Activated CD4-positive, alpha-beta T cell treated with anti-CD3 and anti-CD28 coated beads, Interleukin-2, Interleukin-4, amounts not matched to agents 100 ng/mL and 50 ng/mL, durations not matched to agents 16 hours and 8 hours (primary cell): ENCODE measurements at regions not wholly inside any gene's neighbourhood (a gene's known extent, or its start where the extent isn't known, plus 50 kb on each side); places are given as distances from the start of the nearest gene placed in this dataset.
"Not testable (repeated sequence)": the region's sequence is repeated elsewhere in the genome, so short reads cannot be mapped to it uniquely, and the experiment has no call there.

ENCODE experiments used
- DNase-seq: peaks from one replicate; pipeline ENCODE4 v3.0.0-alpha.2; 2020; ENCODE audit warnings: low spot score

DNA sequence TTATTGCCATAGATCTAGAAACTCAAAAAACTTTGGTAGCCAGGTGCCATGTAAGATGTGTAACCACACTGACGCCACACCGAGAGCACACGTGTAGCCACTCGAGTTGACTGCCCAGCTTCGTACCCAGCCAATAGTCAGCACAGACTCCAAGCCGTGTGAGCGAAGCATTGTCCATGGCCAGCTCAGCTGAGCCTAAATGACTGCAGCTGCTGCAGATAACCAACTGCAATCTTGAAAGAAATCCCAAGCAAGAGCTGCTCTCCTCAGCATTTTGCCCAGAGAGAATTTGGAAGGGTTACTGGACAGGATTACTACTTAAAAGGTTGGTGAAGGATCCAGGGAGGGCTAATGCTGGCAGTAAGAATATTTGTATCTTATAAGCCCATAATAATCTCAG is 193.0 kb upstream of the THRB start:
- no peak for DNase-seq

DNA sequence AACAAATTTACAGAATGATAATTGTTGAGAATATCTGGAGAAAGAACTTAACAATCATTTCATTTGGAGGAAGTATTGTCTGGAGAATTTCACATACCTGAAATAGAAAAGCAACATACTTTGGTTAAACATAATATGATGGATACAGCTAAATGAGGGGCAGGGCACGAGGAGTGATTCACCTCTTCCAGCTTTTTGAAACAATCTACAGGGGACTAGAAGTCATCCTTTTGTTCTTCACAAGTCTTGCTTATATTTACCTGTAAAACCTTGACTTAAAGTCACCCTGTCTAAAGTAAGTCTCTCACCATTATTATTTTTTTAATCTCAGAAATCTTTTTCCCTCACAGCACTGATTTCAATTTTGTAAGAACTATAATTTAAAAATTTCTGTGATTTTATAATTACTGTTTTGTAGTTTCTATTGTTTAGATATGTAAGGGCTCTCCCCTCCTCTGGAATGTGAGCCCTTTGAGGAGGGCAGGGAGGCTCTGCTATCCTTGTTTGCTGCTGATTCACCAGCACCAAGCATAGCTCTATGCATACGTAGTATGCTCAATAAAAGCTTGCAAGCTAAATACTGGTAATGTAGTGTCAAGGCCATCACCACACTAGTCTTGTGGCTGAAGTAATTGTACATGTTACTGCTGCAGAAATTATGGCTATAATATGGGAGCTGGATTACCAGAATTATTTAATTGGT is 193.9 kb upstream of the THRB start:
- DNase-seq = no peak

DNA sequence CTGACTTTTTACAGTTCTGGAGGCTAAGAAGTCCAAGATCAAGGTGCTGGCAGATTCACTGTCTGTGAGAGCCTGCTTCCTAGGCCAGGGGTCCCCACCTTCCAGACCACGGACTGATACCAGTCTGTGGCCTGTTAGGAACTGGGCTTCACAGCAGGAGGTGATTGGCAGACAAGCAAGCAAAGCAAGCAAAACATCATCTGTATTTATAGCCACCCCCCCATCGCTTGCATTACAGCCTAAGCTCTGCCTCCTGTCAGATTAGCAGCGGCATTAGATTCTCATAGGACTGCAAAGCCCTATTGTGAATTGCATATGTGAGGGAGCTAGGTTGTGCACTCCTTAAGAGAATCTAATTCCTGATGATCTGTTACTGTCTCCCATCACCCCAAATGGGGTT is 194.7 kb upstream of the THRB start:
- no peak for DNase-seq

DNA sequence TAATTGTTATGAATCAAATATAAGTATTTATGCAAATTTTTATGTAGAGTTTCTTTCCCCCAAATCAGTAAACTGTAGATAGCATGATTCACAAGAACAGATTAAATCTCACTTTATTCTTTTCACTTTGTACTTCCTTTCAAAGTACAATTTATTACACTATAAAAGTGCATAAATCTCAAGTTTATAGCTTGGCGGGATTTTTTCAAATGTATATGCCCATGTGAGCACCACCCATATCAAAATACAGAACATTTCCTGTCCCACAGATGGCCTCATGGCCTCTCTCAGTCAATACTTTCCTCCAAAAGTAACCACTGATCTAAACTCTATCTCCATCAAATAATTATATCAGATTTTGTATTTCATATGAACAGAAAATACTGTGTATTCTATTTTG is 196.1 kb upstream of the THRB start:
- no peak for DNase-seq

DNA sequence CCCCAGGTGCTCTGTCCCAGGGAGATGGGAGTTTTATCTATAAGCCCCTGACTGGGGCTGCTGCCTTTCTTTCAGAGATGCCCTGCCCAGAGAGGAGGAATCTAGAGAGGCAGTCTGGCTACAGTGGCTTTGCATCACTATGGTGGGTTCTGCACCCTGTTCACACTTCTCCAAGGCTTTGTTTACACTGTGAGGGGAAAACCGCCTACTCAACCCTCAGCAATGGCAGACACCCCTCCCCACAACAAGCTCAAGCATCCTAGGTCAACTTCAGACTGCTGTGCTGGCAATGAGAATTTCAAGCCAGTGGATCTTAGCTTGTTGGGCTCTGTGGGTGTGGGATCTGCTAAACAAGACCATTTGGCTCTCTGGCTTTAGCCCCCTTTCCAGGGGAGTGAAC is 204.4 kb upstream of the THRB start:
- DNase-seq = not testable (repeated sequence)

DNA sequence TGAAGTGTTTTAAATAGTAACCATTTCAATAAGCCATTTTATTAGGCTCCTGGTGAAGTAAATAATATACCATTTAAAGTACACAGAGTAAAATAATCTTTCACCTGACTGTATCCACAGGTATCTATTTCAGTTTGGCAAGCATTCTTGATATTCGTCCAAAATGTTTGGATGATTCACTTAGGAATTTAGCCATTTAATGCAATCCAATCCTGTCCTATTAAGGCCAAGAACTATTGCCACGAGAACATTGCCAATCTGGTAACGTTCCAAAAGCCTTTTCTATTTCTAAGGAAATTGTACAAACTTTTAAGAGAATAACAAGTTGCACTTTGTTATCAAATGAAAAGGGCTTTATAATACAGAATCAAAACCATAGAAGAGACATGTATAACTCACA is 209.8 kb upstream of the THRB start:
- DNase-seq = no peak

DNA sequence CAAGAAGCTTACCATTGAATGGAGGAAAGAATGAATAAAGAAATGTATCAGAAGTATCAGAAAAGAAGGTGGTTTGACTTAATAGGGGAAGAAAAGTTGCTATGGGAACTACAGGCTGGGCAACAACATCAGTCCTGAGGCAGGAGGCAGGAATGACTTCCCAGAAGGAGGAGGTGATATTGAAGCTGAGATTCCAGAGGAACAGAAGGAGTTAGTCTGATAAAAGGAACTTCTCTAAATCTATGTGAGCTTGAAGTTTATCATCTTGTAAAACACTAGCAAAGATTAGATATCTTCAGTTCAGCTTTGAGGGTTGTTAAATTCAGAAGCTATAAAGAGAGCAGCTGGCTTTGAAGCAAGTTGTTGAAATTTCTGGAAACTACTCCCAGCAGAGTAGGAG is 213.3 kb upstream of the THRB start:
- no peak for DNase-seq

DNA sequence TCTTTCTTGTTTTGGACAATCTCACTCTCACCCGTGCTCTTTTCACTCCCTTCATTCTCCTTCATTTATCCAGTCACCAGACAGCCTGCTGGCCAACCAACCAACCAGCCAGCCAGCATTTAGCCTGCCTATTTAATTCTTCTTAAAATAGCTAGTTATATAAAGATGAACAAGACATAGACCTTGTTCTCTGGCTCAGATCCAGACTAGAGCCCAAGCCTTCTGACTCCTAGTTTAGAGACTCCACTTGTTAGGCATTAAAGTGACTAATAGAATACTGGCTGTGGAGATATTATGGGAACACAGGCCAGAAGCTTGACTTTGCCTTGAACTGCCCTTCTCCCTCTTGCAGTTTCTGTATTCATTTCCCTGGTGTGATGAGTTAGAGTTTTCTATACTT is 215.3 kb upstream of the THRB start:
- DNase-seq = no peak

DNA sequence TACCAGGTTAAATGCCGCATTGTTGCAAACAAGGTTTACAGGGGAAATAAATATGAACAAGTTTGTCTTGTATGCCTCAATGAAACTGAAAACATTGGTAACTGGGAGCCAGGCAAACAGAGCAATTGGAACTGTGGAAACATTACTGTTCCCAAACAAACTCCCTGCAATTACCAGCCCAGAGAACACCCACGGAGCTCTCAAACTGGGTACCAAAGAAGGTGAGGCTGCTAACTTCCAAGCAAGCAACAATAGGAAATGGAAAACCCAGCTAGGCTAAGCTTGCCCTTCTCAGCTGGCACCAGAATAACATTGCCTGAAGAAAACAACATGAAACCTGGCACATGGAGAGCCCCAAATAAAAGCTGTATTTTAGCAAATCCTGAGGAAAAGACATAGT is 218.9 kb upstream of the THRB start:
- DNase-seq = no peak

DNA sequence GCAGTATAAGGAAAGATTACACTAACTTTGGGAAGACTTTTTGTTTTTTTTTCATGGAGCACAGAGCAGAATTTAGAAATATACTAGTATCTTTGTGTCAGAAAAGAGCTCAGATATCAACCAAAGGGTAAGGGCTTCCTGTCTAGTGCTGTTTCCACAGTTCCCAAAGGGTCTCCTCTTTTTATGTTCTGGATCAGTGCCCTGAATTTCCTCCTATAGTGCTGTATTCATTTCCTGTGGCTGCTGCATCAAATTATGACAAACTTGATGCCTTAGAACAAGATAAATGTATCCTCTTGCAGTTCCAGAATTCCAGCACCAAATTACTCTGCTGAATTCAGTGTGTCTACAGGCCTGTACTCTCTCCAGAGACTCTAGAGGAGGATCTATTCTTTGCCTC is 219.8 kb upstream of the THRB start:
- DNase-seq = no peak

DNA sequence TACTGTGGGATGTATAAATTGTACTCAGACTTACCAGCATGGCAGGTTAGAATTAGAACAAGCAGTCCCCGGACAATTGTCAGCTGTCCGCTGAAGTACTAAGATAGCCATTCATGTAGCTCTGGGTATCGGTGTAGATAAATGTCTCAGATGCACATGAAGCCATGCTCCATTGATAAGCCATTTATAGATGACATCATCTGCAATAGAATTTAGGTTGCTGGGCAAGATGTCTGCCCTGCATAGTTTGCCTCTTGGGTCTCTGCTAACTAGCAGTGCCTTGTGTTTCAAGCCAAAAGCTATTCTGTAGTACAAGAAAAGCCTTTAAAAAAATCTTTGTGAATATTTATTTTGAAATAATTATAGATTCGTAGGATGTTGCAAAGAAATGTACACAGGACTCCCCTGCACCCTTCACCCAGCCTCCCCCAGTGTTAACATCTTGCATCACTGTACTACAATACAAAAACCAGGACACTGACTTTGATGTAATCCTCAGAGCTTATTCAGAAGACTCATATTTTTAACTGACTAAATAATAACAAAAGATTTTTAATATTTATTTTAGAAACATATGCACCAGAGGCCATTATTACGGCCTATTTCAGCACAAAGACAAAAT is 220.6 kb upstream of the THRB start:
- no peak for DNase-seq

DNA sequence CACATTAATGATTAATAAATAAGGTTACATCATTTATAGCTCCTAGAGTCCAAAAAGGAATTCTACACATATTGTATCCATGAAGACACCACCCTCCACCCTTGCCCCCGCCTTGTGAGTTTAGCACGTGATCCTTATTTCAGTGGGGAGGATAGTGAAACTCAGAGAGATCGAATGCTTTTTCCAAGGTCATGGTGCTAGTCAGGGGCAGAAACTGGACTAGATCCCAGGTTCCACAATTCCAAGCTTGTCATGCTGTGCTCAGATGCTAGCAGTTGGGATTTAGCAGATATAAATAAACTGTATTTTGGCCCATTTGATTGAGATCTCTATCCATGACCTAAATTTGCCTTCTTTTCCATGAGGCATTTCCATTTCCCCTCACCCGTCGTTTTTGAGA is 227.4 kb upstream of the THRB start:
- DNase-seq = no peak

DNA sequence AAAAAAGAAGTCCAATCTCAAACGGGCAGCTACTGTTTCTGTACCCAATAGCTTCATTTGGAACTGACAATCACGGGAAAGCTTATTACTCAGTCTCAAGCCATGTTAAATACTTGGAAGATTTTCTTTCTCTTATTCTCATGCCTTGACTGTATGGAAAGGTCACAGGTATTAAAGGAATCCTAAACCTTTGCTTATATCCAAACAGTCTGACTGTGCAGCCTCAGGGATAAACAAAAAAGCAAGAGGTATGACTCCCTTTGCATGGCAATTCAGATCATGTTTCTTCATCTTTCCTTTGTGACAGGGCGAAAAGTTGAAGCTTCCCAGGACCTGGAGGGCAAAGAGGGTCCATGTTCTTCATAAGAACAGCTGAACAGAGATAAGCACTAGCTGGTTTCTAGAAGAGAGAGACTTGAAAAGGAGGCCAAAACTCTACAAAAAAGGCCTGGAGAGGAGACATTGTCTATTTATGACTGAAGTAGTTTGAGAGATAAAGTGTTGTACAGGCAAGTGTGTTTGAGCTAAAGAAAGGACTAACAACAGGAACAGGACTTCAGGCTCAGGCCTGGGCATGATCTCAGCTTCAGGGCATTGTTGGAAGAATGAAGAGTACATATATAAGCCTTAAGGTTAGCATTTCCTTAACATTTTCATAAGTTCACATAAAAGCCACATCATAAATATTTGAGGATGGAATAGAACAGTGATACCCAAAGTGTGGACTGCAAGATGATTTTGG is 231.0 kb upstream of the THRB start:
- no peak for DNase-seq

DNA sequence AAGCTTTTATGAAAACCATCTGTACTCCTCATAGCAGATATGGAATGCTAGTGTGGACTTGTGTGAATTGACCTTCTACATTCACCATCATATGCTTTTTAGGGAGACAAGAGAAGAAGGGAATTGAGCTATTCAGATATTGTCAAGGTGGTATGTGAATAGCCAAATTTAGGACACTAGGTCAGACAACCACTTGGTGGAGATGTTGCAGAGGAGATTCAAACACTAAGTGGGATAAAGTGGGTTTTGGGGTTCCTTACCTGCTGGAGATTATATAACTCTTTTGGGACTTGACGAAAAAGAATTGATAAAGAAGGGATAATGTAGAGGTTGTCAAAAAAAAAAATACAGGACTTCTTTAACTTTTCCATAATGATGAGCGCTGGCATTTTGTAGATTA is 231.8 kb upstream of the THRB start:
- no peak for DNase-seq

DNA sequence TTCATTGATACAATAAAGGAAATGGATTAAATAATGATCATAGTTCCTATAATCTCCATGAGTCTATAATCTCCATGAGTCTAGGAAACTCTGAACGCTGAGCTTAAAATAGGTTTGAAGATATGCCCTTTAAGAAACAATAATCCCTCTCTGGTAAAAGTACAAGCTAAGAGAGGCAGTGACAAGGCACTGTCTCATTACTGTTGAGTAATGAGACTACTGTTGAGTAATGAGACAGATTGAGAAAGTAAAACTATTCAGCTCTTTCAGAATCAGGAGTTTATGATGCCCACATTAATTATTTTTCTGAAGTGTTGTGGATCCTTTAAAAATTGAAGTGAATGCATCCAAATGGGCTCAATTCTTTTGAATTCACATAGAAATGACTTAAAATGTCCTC is 235.5 kb upstream of the THRB start:
- no peak for DNase-seq

DNA sequence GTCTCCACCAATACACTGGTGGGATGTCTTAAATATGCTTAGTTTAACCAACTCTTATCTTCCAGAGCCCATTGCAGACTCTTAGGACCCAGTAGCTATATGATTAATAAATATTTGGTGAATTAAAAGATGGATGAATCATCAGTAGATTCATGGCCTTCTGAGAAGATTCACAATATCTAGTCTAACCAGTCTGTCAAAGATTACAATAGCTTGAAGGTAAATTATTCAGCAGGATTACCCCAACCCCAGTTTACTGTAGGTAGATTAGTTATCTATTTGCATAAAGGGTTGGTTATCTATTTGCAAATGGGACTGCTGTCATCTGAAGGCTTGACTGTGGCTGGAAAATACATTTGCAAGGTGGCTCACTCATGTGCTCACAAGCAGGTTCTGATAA is 239.4 kb upstream of the THRB start:
- no peak for DNase-seq

DNA sequence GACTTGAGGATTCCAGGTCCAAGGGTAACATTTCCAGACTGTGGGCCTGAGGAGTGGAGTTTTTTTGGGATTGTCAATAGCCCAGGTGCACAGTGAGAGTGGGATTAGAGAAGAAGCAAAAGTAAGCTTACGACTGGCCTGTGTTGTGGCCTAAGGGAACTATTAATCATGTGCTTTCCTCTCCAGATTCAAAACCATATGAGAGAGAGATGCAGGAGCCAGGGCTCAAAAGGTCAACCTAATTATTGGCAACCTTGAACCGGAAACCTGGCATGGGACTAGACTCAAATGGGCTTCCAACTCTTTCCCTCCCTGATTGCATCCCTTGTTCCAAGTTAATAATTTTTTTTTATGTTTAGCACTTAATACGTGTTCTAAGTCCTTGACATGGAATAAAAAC is 242.1 kb upstream of the THRB start:
- no peak for DNase-seq

DNA sequence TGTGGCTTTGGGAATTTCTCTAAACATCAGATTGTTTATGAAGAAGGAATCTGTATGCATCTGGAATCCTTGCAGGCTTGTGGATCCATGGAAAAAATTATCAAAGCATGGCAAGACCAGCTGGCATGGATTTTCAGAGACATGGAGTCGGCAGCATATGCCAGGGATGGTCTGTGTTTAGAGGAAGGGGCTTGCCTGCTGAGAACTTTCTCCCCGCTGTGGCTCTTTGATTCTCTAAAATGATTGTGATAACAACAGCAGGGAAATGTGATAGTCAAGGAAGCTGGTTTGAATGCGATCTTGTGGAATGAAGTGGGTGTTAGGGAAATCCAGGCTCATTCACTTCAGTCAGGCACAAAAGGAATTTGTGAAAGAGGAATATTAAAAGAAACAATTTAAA is 245.7 kb upstream of the THRB start:
- no peak for DNase-seq

DNA sequence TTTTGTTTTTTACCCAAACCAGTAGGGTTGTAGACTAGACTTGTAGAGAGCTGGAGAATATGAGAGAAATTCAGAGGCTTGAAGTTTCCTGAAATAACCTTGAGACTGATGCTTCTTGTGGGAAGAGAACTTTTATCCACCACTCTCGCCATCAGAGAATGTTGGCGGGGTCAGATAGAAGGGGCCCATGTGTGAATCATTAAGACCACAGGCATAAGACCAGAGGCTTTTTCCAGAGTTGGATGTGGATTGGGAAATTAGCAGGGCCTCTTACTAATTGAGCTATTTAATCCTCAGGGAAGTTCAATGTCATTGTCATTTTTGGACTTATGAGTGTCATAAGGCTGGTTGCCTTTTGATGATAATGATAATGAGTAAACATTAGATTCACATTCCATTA is 246.9 kb upstream of the THRB start:
- DNase-seq = no peak

DNA sequence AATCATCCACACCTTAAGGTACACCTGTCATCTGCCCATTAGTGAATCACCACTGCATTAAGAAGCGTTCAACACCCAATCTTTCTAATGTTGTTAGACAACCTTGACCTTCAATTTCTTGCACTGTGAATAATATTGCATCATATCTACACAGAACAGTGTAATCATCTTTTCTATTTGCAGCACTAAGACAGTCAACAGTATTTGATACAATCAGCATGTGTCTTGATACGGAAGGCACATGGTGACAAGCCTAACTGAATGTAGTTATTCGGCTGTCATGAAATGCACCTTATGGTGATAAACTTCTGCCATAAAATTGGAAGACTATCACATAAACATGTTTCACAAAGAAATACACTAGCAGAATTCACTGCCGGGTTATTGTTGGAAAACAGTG is 253.9 kb upstream of the THRB start:
- DNase-seq = no peak

DNA sequence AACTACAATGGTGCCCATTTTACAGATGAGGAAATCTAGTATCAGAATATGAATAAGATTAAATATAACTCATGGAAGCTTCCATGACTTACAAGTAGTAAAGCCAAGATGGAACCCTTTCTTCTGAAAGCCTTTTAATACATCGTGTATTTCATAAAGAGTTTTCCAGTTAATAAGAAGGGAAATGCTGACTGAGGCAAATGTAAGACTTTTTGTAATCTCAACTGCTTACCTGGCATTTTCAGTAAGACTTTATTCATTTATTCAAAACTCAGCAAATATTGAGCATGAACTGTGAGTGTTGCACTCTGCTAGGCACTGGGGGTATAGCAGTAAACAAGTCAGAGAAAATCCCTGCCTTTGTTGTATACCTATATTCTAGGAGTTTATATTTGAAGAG is 256.4 kb upstream of the THRB start:
- DNase-seq = no peak

DNA sequence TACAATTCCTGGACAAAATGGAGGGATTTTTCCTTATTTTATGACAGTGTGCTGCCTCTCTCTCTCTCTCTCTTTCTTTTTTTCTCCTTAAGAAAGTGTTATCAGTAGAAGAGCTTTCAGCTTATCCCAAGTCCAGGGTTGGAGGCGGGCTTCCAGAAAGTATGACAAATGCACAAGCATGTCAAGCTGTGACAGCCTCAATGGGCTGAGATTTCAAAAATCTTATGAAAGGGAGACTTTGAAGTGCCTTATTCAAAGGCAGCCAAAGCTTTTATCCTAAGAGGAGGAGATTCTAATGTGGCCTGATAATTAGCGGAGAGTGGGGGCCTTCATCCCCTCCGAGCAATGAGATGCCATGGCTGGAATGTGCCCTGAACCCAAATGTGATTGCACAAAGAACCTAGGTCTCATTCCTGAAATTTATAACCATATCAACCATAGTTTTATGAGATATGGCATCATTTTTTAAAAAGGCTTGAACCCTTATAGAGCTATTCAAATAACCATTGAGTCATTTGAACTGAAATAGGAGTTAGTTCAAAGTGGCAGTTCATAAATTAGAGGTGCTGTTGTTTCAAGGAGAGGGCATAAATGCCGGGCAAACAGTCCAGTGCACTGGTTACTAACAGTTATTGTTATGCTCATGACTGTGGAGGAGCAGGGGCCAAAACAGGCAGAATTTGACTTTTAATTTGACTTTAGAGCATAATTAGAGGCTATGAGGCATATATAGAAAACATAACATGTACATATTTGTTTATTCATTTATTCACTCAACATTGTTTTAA is 261.6 kb upstream of the THRB start:
- no peak for DNase-seq

DNA sequence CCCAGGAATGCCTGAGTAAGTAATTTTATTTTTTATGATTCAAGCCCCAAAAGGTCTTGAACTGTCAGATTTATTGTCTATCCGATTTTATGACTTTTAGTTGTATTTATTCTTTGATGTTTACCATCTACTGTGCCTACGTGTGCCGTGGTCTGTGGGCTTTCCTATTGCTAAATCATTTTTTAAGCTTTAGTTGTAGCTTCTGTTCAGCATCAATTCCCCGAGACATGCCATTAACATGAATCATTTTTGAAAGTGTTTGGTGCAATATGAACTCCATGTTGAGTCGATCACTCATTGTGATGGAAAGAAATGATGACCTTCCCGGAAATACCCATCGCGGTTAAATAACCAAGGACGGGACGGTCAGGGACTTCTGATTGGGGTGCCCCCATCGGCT is 268.7 kb upstream of the THRB start:
- no peak for DNase-seq
